Stimulated activated naive CD8-positive, alpha-beta T cell treated with anti-CD3 and anti-CD28 coated beads, Interleukin-15, Interleukin-2, amounts not matched to agents 100 ng/mL and 50 ng/mL, for 24 hours (primary cell): ENCODE measurements at regions not wholly inside any gene's neighbourhood (a gene's known extent, or its start where the extent isn't known, plus 50 kb on each side); places are given as distances from the start of the nearest gene placed in this dataset.
"Not testable (repeated sequence)": the region's sequence is repeated elsewhere in the genome, so short reads cannot be mapped to it uniquely, and the experiment has no call there.

Experiments used
- H3K27ac Mint-ChIP-seq: one replicate; pipeline ENCODE4 v1.8.0; 2021; ENCODE audit warnings: mild to moderate bottlenecking, mixed read lengths
- H3K27me3 Mint-ChIP-seq: one replicate; pipeline ENCODE4 v1.8.0; 2021; ENCODE audit warnings: mixed read lengths
- H3K36me3 Mint-ChIP-seq: one replicate; pipeline ENCODE4 v1.8.0; 2021; ENCODE audit warnings: low read depth, mixed read lengths
- H3K4me1 Mint-ChIP-seq: one replicate; pipeline ENCODE4 v1.8.0; 2021; ENCODE audit warnings: low read depth, mixed read lengths
- H3K4me3 Mint-ChIP-seq: one replicate; pipeline ENCODE4 v1.8.0; 2021; ENCODE audit warnings: mild to moderate bottlenecking, mixed read lengths
- H3K9me3 Mint-ChIP-seq: one replicate; pipeline ENCODE4 v1.8.0; 2021; ENCODE audit warnings: mixed read lengths

DNA sequence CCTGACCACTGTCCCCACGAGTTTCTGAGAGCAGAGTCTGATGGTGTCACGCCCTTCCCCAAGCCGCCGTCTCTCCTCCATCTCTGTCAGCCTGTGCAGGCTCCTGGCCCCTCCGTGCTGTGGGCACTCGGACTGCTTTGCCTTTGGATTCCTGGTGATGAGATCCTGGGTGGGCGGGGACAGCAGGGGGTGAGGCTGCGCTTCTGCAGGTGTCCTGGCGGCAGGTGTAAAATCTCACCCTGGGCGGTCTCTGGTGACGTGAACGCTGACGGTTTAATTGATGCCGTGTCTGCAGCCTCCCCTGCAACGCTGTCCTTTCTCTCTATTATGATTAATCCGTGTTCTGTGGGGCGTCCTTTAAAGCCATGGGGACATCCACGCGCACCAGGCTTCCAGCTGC lies 148.0 kb downstream of the LAT start:
- not testable (repeated sequence) for H3K9me3 Mint-ChIP-seq, H3K27ac Mint-ChIP-seq, H3K27me3 Mint-ChIP-seq, H3K4me1 Mint-ChIP-seq, H3K4me3 Mint-ChIP-seq
- H3K36me3 Mint-ChIP-seq: peaks cover 12% of the 10 kb centered on the region

- not testable (repeated sequence) for H3K4me3 Mint-ChIP-seq, H3K27me3 Mint-ChIP-seq, H3K4me1 Mint-ChIP-seq, H3K27ac Mint-ChIP-seq, H3K9me3 Mint-ChIP-seq
- peaks cover 12% of the 10 kb centered on the region for H3K36me3 Mint-ChIP-seq
Measured at GRCh38 chr16:29132444-29132843, 147.6 kb downstream of the LAT start.

DNA sequence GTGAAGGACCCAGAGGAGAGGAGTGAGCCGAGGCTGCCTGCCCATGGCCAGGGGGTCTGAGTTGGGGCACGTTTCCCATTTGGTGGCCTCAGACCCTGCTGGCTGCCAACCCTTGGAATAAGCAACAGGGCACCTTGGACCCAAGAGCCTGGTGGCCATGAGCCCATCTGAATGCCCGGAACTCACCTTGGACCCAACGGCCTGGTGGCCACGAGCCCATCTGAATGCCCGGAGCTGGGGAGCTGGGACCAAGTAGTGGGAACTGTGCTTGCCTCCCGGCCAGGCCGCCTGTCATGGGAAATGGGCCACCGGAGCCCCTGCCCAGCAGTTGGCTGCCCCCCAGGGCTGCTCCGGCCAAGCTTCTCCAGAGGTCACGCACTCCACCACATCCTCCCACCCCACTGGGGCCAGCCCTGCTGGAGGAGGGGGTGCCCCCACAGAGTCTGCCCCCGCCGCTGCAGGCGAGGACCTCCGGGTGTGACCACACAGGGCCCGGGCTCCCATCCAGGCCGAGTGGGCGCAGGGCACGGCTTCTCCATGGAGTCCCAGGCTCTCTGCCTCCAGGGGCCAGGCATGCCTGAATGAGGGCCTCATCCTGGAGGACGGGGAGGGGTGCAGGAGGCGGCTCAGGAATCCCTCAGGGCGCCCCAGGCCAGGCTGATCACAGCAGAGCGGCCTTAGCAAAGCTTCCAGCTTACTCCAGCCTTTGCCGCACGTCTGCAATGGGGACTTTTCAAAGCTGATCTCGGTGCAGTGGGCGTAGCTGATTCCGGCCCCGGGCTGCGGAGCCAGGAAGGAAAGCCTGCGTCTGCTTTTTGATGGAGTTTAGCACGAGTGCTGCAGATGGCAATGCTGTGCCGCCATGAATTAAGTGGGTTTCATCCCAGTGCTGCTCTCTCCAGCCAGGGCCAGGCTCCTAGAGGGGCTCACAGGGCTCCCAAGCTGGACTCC lies 146.3 kb downstream of the LAT start:
- H3K4me3 Mint-ChIP-seq, H3K4me1 Mint-ChIP-seq, H3K9me3 Mint-ChIP-seq, H3K27me3 Mint-ChIP-seq, H3K27ac Mint-ChIP-seq: not testable (repeated sequence)
- peaks cover 19% of the 10 kb centered on the region for H3K36me3 Mint-ChIP-seq

DNA sequence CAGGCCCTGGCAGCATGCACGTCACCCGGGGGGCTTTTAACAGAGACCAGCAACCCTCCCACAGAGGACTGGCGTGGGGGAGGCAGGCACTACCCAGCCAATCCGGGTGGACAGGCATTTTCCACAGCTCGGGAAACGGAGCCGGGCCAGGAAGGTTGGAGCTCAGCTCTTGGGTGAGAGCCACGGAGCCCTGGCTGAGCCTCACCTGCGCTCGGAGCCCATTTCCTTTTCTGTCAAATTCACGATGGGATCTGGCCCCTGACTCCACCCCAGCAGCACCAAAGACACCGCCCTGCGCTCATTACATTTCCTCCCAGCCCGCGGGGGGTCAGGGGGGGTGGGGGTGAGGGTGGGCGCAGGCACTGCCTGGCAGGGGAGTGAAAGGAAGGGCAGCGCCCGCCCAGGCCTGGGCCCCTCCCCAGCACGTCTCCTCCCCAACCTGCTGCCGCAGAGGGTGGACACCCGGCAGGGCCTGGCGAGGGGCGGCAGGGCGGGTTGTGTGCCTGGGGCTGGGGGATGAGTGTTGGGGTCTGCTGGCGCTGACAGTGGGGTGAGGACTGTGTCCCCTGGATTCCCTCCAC lies 145.4 kb downstream of the LAT start:
- not testable (repeated sequence) for H3K27ac Mint-ChIP-seq, H3K4me1 Mint-ChIP-seq, H3K27me3 Mint-ChIP-seq, H3K9me3 Mint-ChIP-seq, H3K4me3 Mint-ChIP-seq
- peaks cover 18% of the 10 kb centered on the region for H3K36me3 Mint-ChIP-seq

- H3K9me3 Mint-ChIP-seq, H3K4me1 Mint-ChIP-seq, H3K4me3 Mint-ChIP-seq, H3K27me3 Mint-ChIP-seq, H3K27ac Mint-ChIP-seq: not testable (repeated sequence)
- peaks cover 18% of the 10 kb centered on the region for H3K36me3 Mint-ChIP-seq
Measured at GRCh38 chr16:29129458-29130038, 144.7 kb downstream of the LAT start.

DNA sequence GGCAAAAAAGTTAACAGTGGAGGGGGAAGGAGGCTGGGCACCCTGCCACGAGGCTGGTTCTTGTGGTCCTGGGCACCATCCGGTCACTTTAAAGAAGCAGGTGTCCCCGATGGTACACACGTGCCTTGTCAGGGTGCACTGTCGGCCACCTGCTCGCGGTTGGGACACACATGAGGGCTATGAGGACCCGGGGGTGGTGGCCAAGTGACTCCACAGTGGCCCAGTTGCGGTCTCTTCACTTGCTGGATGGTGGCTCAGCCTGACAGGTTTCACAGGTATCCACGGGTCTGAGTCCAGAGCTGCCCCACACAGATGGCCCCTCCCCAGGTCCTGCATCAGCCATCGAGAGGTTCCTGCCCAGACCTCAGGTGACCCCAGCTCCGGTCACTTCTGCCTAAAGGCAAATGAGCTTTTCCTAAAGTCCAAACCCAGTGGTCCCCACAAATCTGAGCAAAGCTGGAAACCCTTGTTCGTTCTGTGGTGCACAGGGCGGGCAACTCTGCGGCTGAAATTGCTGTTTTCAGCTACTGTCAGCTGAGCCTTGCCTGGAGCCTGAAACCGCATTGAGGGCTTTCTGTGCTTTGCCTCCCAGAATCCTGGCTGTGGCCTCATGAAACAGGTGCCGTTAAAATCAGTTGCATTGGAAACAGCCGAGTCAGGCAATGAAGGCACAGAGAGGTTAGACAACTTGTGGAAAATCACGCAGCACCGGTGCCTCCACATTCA lies 144.0 kb downstream of the LAT start:
- H3K9me3 Mint-ChIP-seq, H3K4me3 Mint-ChIP-seq, H3K4me1 Mint-ChIP-seq, H3K27me3 Mint-ChIP-seq, H3K27ac Mint-ChIP-seq: not testable (repeated sequence)
- peaks cover 21% of the 10 kb centered on the region for H3K36me3 Mint-ChIP-seq

DNA sequence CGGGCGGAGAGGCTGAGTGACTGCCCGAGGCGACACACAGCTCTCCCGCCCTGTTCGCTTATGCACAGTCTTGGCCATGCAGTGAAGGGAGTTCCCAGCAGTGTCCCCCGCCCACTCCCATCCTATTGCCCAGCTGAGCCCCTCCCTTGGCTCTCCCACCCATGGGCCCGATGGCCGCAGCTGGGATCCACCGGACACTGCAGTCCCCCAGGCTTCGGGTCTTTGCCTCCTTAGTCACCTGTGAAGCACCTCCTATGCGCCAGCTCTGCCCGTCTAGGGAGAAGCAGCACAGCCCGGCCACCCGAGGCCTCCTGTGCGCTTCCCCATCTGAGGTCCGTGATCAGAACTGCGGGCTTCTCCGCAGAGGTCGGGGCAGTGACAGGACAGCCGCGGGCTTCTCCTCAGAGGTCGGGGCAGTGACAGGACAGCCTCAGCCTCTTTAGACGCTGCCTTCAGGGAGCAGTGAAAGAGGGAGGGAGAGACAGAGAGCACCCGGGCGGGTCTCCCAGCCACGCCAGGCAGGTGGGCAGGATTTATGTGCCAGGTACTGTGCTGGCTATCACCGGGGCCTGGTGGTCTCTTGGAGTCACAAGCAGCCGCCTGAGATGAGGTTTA lies 143.1 kb downstream of the LAT start:
- not testable (repeated sequence) for H3K9me3 Mint-ChIP-seq, H3K4me3 Mint-ChIP-seq, H3K27me3 Mint-ChIP-seq, H3K27ac Mint-ChIP-seq, H3K4me1 Mint-ChIP-seq
- H3K36me3 Mint-ChIP-seq: peaks cover 21% of the 10 kb centered on the region

DNA sequence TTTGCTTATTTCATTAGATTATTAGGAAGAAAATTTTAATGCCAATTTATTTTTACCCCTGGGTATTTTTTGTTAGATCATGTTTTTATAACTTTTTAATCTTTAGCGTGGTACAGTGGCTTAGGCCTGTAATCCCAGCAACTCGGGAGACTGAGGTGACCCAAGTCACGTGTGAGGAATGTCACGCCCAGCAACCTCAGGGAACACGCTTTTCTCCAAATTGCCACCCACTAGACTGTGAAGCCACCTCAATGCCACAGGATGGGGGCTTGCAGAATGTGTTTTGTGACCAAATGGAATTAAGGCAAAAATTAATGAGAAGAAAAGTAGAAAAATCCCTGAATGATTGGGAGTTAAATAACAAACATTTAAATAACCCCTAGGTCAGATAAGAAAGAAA lies 141.8 kb downstream of the LAT start:
- Mint-ChIP-seq H3K27me3 (no peaks in the 10 kb centered on the region), H3K4me3 (no peak overlapping the region), H3K9me3 (no peaks in the 10 kb centered on the region), H3K4me1 (peaks cover 9% of the 10 kb centered on the region), H3K36me3 (peaks cover 27% of the 10 kb centered on the region), H3K27ac (peak overlapping the region; percentile 22)

GRCh38 chr16:29126057-29126494 lies 141.2 kb downstream of the LAT start:
- no peaks in the 10 kb centered on the region for H3K27me3 Mint-ChIP-seq
- H3K4me1 Mint-ChIP-seq: peaks cover 9% of the 10 kb centered on the region
- H3K27ac Mint-ChIP-seq: peak overlapping the region; percentile 31
- no peak overlapping the region for H3K4me3 Mint-ChIP-seq
- no peaks in the 10 kb centered on the region for H3K9me3 Mint-ChIP-seq
- H3K36me3 Mint-ChIP-seq: peaks cover 31% of the 10 kb centered on the region

DNA sequence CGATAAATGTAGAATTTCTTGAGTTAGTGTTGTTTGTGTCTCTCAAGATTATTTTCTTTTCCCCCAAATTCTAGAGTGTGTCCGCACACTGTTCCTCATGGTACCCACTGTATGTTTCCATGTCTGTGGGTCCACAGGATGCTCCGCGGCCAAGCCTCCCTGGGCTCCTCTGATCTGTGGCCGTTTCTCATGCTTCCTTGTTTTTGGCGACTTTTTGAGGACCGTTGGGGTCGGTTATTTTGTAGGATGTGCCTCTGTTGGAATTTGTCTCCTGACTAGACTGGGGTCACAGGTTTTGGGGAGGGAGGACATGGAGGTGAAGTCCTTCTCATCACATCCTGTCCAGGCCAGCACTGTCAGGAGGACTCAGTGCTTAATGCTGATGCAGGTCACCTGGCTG lies 140.0 kb downstream of the LAT start:
- H3K9me3 Mint-ChIP-seq: no peaks in the 10 kb centered on the region
- no peak overlapping the region for H3K27ac Mint-ChIP-seq
- H3K27me3 Mint-ChIP-seq: no peaks in the 10 kb centered on the region
- H3K4me3 Mint-ChIP-seq: no peak overlapping the region
- H3K4me1 Mint-ChIP-seq: peaks cover 12% of the 10 kb centered on the region
- peaks cover 39% of the 10 kb centered on the region for H3K36me3 Mint-ChIP-seq

- H3K27ac Mint-ChIP-seq, H3K4me3 Mint-ChIP-seq, H3K27me3 Mint-ChIP-seq, H3K9me3 Mint-ChIP-seq: not testable (repeated sequence)
- H3K36me3 Mint-ChIP-seq: peaks cover 40% of the 10 kb centered on the region
- H3K4me1 Mint-ChIP-seq: peaks cover 12% of the 10 kb centered on the region
Measured at GRCh38 chr16:29124162-29124561, 139.3 kb downstream of the LAT start.

- peaks cover 52% of the 10 kb centered on the region for H3K36me3 Mint-ChIP-seq
- H3K9me3 Mint-ChIP-seq, H3K4me3 Mint-ChIP-seq, H3K27ac Mint-ChIP-seq, H3K27me3 Mint-ChIP-seq: not testable (repeated sequence)
- H3K4me1 Mint-ChIP-seq: peaks cover 29% of the 10 kb centered on the region
Measured at GRCh38 chr16:29120680-29121079, 135.8 kb downstream of the LAT start.

GRCh38 chr16:29118301-29118957 lies 133.6 kb downstream of the LAT start:
- H3K9me3 Mint-ChIP-seq, H3K27me3 Mint-ChIP-seq, H3K4me3 Mint-ChIP-seq, H3K27ac Mint-ChIP-seq: not testable (repeated sequence)
- H3K36me3 Mint-ChIP-seq: peaks cover 62% of the 10 kb centered on the region
- H3K4me1 Mint-ChIP-seq: peaks cover 50% of the 10 kb centered on the region

DNA sequence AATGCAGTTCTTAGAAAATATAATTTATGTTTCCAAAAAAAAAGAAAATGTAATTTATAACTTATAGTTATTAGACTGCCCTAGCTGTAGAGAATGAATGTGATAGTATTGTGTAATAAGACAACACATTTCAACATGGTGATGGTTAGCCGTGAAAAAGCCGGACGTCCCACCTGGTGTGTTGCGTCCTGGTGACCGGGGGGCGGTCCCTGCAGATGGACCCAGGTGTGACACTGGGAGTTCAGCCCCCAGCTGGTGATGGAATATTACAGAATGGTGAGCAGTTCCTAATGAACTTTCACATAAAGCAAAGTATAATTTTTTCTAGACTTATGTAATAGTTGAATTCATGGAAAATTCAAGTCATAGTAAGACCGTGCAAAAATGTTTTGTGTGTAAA lies 132.8 kb downstream of the LAT start:
- no peaks in the 10 kb centered on the region for H3K27me3 Mint-ChIP-seq
- no peak overlapping the region for H3K27ac Mint-ChIP-seq
- H3K4me3 Mint-ChIP-seq: no peak overlapping the region
- H3K36me3 Mint-ChIP-seq: peaks cover 67% of the 10 kb centered on the region
- H3K9me3 Mint-ChIP-seq: no peaks in the 10 kb centered on the region
- H3K4me1 Mint-ChIP-seq: peaks cover 56% of the 10 kb centered on the region
